ENCODE measurements at regions not wholly inside any gene's neighbourhood (a gene's known extent, or its start where the extent isn't known, plus 50 kb on each side); places are given as distances from the start of the nearest gene placed in this dataset.

GRCh38 chr7:34487391-34488115 is 170.5 kb upstream of the NPSR1 start:
- Histone ChIP-seq H4K91ac (replicated peaks; ENCODE audit: insufficient read length, low read length) (no peak overlapping the region), H2BK15ac (ENCODE audit: low read length) (no peak overlapping the region; the same call in 1 of the 2 replicates), H3K4me2 (ENCODE audit: insufficient read depth in 1 of 2, low read depth in 2 of 2, low read length in 2 of 2) (no peak overlapping the region), H3K4me1 (replicated peaks in 1 of 4; ENCODE audit: control insufficient read depth in 3 of 4, insufficient read depth in 4 of 4, low read length in 3 of 4) (peaks cover 1 to 9% (median 4%) of the 10 kb centered on the region in 4 experiments; a peak in 4 of 7 replicates), H2BK20ac (ENCODE audit: low read length) (no peak overlapping the region), H2BK120ac (replicated peaks; ENCODE audit: low read depth, low read length) (no peak overlapping the region), H3K4me3 (ENCODE audit: extremely low read depth in 1 of 4, insufficient read depth in 2 of 4, low read depth in 3 of 4, low read length in 4 of 4) (no peak overlapping the region), H3K23me2 (ENCODE audit: low read depth, low read length) (no peaks in the 10 kb centered on the region), H3K4ac (replicated peaks; ENCODE audit: insufficient read length, low read depth, low read length) (no peak overlapping the region), H3K9me3 (ENCODE audit: insufficient read depth in 2 of 2, low read depth in 1 of 2, low read length in 1 of 2) (no peaks in the 10 kb centered on the region), H4K5ac (ENCODE audit: insufficient read length, low read depth, low read length) (no peak overlapping the region), H4K8ac (ENCODE audit: extremely low read depth, insufficient read depth, low read length) (no peak overlapping the region), H3K79me2 (ENCODE audit: control insufficient read depth in 1 of 2, insufficient read depth in 2 of 2, low read length in 2 of 2) (no peaks in the 10 kb centered on the region), H3K27me3 (replicated peaks in 1 of 4; ENCODE audit: control insufficient read depth in 3 of 4, extremely low read depth in 1 of 4, insufficient read depth in 3 of 4, low read length in 3 of 4) (peaks cover 0 to 1% (median 0%) of the 10 kb centered on the region in 4 experiments; a peak in 1 of 7 replicates), H2BK5ac (ENCODE audit: low read depth, low read length) (no peak overlapping the region), H3K36me3 (ENCODE audit: control insufficient read depth in 2 of 4, insufficient read depth in 4 of 4, low read length in 3 of 4) (no peaks in the 10 kb centered on the region), H3K27ac (ENCODE audit: low read depth, low read length) (no peak overlapping the region), H3K79me1 (ENCODE audit: low read depth, low read length) (no peaks in the 10 kb centered on the region), H3K23ac (ENCODE audit: insufficient read length) (no peak overlapping the region), H3K18ac (ENCODE audit: extremely low read depth, low read length) (no peak overlapping the region), H4K20me1 (replicated peaks in 1 of 2; ENCODE audit: control insufficient read depth in 1 of 2, insufficient read depth in 2 of 2, low read length in 2 of 2) (no peaks in the 10 kb centered on the region), H3K9ac (replicated peaks in 1 of 4; ENCODE audit: extremely low read depth in 1 of 4, low read depth in 3 of 4, low read length in 3 of 4) (no peak overlapping the region), H2BK12ac (ENCODE audit: low read depth, low read length) (no peak overlapping the region), H2AK5ac (ENCODE audit: low read depth, low read length) (no peak overlapping the region), H3K56ac (replicated peaks; ENCODE audit: insufficient read length, low read depth, low read length) (no peak overlapping the region), H2AFZ (ENCODE audit: low read length) (no peak overlapping the region), H3K14ac (ENCODE audit: insufficient read length) (no peak overlapping the region)
- FAIRE-seq (no peak), DNase-seq (ENCODE audit: low read depth in 1 of 2, low spot score in 2 of 2) (no peak)
- POLR2A ChIA-PET (ENCODE audit: partially characterized antibody) = interaction anchor here (0.5 kb wide), 1 partner anchor 69 kb away, joined by 3 read pairs; no protein-coding TSS in a partner anchor
- WGBS, 2 experiments (ENCODE audit: extremely low coverage in 1 of 2, insufficient coverage in 1 of 2, insufficient read length in 1 of 2, insufficient replicate concordance in 2 of 2, low coverage in 1 of 2, low lambda C conversion rate in 2 of 2, missing lambda C conversion rate in 1 of 2) = 91% methylated on average over 3 of the region's 3 CpGs; no CpG with 5 or more reads in 1 of the 2 experiments
- TF ChIP-seq FOSL1 (IDR thresholded peaks at IDR 0.05; ENCODE audit: insufficient read depth, low read depth, low read length) = no peak
- TF ChIP-seq SAP30 (IDR thresholded peaks at IDR 0.05; ENCODE audit: insufficient read depth, insufficient replicate concordance, low read length) = no peak
- TF ChIP-seq KDM1A (IDR thresholded peaks at IDR 0.05; ENCODE audit: borderline replicate concordance, low read length) = no peak
- no peak for TF ChIP-seq CHD2 (IDR thresholded peaks at IDR 0.05; ENCODE audit: low read length)
- TF ChIP-seq KDM5A (IDR thresholded peaks at IDR 0.05; ENCODE audit: low read length) = no peak
- TF ChIP-seq SP4 (IDR thresholded peaks at IDR 0.05; ENCODE audit: low read length) = no peak
- TF ChIP-seq BCL11A (IDR thresholded peaks at IDR 0.05; ENCODE audit: low read depth in 2 of 2, low read length in 2 of 2) = no peak
- TF ChIP-seq SP2 (IDR thresholded peaks at IDR 0.05; ENCODE audit: low read length) = no peak
- TF ChIP-seq EGR1 (IDR thresholded peaks at IDR 0.05; ENCODE audit: borderline replicate concordance, low read depth, low read length) = no peak
- TF ChIP-seq TCF12 (IDR thresholded peaks at IDR 0.05; ENCODE audit: low read depth, low read length) = no peak
- no peak for TF ChIP-seq CREB1 (IDR thresholded peaks at IDR 0.05)
- CTCF ChIA-PET (ENCODE audit: partially characterized antibody) = interaction anchor here (0.9 to 2.0 kb wide), 5 partner anchors 8 to 167 kb away, joined by 3 to 13 read pairs (median 5); no protein-coding TSS in a partner anchor

Data from H1 (cell line).